ENCODE measurements at regions not wholly inside any gene's neighbourhood (a gene's known extent, or its start where the extent isn't known, plus 50 kb on each side); places are given as distances from the start of the nearest gene placed in this dataset.

DNA sequence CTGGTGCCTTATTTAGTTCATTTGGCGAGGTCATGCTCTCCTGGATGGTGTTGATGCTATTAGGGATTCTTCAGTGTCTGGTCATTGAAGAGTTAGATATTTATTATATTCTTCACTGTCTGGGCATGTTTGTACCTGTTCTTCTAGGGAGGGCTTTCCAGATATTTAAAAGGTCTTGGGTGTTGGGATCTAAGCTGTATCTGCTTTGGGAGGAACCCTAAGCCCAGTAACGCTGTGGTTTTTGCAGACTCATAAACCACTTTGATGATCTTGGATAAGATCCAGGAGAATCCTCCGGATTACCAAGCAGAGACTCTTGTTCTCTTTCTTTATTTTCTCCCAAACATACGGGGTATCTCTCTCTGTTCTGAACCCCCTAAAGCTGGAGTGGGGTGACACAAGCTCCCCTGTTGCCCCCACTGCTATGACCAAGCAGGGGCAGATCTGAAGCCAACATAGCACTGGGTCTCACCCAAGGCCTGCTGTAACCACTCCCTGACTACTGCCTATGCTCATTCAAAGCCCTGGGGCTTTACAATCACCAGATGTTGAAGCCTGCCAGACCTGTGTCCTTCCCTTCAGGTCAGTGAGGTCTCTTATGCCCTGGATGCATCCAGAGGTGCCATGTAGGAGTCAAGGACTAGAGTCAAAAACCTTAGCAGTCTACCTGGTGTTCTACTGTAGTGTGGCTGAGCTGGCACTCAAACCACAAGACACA, 187.6 kb downstream of the GUCY2F start:
- H3K27ac ChIP-seq (ENCODE audit: low read length): no peak overlapping the region
- ChIA-PET CTCF (no interaction called here), POLR2A (no interaction called here)
- ATAC-seq (no peak), DNase-seq (ENCODE audit: low read depth, low spot score) (no peak)
- H3K4me1 ChIP-seq (ENCODE audit: control insufficient read depth, insufficient read depth, low read length): no peaks in the 10 kb centered on the region
- TF ChIP-seq TCF7L2 (IDR thresholded peaks at IDR 0.05; ENCODE audit: low read depth, low read length): no peak
- TF ChIP-seq POLR2AphosphoS5 (IDR thresholded peaks at IDR 0.05; ENCODE audit: low read depth, low read length): no peak
- no peak for TF ChIP-seq SIN3A (IDR thresholded peaks at IDR 0.05; ENCODE audit: borderline replicate concordance, insufficient read depth, low read depth, low read length)
- TF ChIP-seq, protein P1, sequence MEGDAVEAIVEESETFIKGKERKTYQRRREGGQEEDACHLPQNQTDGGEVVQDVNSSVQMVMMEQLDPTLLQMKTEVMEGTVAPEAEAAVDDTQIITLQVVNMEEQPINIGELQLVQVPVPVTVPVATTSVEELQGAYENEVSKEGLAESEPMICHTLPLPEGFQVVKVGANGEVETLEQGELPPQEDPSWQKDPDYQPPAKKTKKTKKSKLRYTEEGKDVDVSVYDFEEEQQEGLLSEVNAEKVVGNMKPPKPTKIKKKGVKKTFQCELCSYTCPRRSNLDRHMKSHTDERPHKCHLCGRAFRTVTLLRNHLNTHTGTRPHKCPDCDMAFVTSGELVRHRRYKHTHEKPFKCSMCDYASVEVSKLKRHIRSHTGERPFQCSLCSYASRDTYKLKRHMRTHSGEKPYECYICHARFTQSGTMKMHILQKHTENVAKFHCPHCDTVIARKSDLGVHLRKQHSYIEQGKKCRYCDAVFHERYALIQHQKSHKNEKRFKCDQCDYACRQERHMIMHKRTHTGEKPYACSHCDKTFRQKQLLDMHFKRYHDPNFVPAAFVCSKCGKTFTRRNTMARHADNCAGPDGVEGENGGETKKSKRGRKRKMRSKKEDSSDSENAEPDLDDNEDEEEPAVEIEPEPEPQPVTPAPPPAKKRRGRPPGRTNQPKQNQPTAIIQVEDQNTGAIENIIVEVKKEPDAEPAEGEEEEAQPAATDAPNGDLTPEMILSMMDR (IDR thresholded peaks at IDR 0.05): no peak
- TF ChIP-seq, protein P2, sequence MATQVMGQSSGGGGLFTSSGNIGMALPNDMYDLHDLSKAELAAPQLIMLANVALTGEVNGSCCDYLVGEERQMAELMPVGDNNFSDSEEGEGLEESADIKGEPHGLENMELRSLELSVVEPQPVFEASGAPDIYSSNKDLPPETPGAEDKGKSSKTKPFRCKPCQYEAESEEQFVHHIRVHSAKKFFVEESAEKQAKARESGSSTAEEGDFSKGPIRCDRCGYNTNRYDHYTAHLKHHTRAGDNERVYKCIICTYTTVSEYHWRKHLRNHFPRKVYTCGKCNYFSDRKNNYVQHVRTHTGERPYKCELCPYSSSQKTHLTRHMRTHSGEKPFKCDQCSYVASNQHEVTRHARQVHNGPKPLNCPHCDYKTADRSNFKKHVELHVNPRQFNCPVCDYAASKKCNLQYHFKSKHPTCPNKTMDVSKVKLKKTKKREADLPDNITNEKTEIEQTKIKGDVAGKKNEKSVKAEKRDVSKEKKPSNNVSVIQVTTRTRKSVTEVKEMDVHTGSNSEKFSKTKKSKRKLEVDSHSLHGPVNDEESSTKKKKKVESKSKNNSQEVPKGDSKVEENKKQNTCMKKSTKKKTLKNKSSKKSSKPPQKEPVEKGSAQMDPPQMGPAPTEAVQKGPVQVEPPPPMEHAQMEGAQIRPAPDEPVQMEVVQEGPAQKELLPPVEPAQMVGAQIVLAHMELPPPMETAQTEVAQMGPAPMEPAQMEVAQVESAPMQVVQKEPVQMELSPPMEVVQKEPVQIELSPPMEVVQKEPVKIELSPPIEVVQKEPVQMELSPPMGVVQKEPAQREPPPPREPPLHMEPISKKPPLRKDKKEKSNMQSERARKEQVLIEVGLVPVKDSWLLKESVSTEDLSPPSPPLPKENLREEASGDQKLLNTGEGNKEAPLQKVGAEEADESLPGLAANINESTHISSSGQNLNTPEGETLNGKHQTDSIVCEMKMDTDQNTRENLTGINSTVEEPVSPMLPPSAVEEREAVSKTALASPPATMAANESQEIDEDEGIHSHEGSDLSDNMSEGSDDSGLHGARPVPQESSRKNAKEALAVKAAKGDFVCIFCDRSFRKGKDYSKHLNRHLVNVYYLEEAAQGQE (IDR thresholded peaks at IDR 0.05; ENCODE audit: insufficient read depth in 1 of 2, low read depth in 2 of 2, low read length in 1 of 2): no peak
- H3K9me3 ChIP-seq (ENCODE audit: control insufficient read depth, insufficient read depth, low read depth, low read length): no peaks in the 10 kb centered on the region
- no peaks in the 10 kb centered on the region for H3K27me3 ChIP-seq (ENCODE audit: control insufficient read depth, insufficient read depth, low read length)
- BruUV-seq (replicated peaks): no TSS peak
- intact Hi-C loops (cut with micrococcal nuclease; ENCODE audit: unreplicated experiment) (no loop called here), in situ Hi-C loops (cut with HindIII; ENCODE audit: low pct_unique_long_range_greater_than_20kb, low sequenced_read_pairs) (no loop called here)
- no peaks in the 10 kb centered on the region for H3K36me3 ChIP-seq (ENCODE audit: control insufficient read depth, insufficient read depth, low read length)
- no peak overlapping the region for H3K4me3 ChIP-seq (ENCODE audit: low read depth in 2 of 2, low read length in 2 of 2)

DNA sequence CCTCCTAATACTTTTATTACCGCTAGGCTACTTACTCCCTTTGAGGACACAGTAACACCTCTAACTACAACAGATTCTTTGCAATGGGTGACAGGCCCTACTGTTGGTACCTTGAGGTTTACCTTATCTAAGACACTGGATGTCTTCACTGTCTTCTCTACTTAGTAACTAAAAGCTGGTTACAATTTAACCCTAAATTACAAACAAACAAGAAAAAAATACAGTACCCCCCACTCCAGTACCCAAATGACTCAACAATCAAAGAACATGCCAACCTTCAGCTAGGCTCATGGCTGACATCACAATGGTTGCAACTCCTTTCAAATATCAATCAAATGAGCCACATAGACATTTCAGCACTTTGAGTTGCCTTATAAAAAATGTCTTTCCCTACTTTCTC, 198.0 kb downstream of the GUCY2F start:
- in situ Hi-C loops (cut with HindIII; ENCODE audit: low pct_unique_long_range_greater_than_20kb, low sequenced_read_pairs) (no loop called here), intact Hi-C loops (cut with micrococcal nuclease; ENCODE audit: unreplicated experiment) (no loop called here)
- H3K9me3 ChIP-seq (ENCODE audit: control insufficient read depth, insufficient read depth, low read depth, low read length): no peaks in the 10 kb centered on the region
- H3K36me3 ChIP-seq (ENCODE audit: control insufficient read depth, insufficient read depth, low read length): no peaks in the 10 kb centered on the region
- TF ChIP-seq, protein P1 (IDR thresholded peaks at IDR 0.05): no peak
- no peak for TF ChIP-seq POLR2AphosphoS5 (IDR thresholded peaks at IDR 0.05; ENCODE audit: low read depth, low read length)
- no peak for TF ChIP-seq TCF7L2 (IDR thresholded peaks at IDR 0.05; ENCODE audit: low read depth, low read length)
- TF ChIP-seq, protein P2 (IDR thresholded peaks at IDR 0.05; ENCODE audit: insufficient read depth in 1 of 2, low read depth in 2 of 2, low read length in 1 of 2): no peak
- no peak for TF ChIP-seq SIN3A (IDR thresholded peaks at IDR 0.05; ENCODE audit: borderline replicate concordance, insufficient read depth, low read depth, low read length)
- no peak for ATAC-seq
- no peak overlapping the region for H3K27ac ChIP-seq (ENCODE audit: low read length)
- no peak for DNase-seq (ENCODE audit: low read depth, low spot score)
- BruUV-seq (replicated peaks): no TSS peak
- H3K4me3 ChIP-seq (ENCODE audit: low read depth in 2 of 2, low read length in 2 of 2): no peak overlapping the region
- POLR2A ChIA-PET: no interaction called here
- CTCF ChIA-PET: no interaction called here
- no peaks in the 10 kb centered on the region for H3K27me3 ChIP-seq (ENCODE audit: control insufficient read depth, insufficient read depth, low read length)
- H3K4me1 ChIP-seq (ENCODE audit: control insufficient read depth, insufficient read depth, low read length): no peaks in the 10 kb centered on the region

Data from Panc1 (cell line).